ENCODE measurements at regions not wholly inside any gene's neighbourhood (a gene's known extent, or its start where the extent isn't known, plus 50 kb on each side); places are given as distances from the start of the nearest gene placed in this dataset.

DNA sequence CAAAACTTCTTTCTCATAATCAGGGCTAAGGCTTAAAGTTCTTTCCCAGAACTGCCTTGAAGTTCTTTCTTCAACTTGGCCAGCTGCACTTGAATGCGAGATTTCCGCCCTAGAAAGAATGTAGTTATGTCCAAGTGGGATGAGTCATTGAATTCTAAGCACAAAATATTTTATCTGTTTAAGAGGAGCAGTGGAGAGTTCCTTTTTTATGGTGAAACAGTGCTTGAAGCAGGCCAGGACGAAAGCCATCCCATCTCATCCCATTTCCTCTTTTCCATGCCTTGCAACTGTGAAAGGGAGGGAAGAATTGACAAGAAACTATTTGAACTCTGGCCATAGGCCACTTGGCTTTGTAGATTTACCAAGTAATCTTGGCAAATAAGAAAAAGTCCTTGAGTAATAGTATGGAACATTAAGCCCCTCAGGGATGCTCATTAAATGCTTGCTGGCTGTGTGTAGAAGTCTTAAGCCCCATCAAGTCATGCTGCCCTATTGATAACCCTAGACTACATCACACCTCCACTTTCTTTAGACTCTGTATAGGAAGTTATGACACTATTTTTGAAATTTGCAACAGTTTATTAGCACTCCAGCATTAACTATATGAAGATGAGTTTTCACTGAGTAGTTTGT lies 174.5 kb downstream of the KCTD12 start:
- Histone ChIP-seq H3K36me3 (ENCODE audit: control insufficient read depth, insufficient read depth, low read length) (no peaks in the 10 kb centered on the region), H3K27ac (ENCODE audit: low read length) (no peak overlapping the region), H3K4me3 (ENCODE audit: low read depth in 2 of 2, low read length in 2 of 2) (no peak overlapping the region), H3K4me1 (ENCODE audit: control insufficient read depth, insufficient read depth, low read length) (no peaks in the 10 kb centered on the region), H3K27me3 (ENCODE audit: control insufficient read depth, insufficient read depth, low read length) (no peaks in the 10 kb centered on the region), H3K9me3 (ENCODE audit: control insufficient read depth, insufficient read depth, low read depth, low read length) (no peaks in the 10 kb centered on the region)
- BruUV-seq (replicated peaks) = no TSS peak
- ChIA-PET CTCF (no interaction called here), POLR2A (no interaction called here)
- intact Hi-C loops (cut with micrococcal nuclease; ENCODE audit: unreplicated experiment) = no loop called here
- no peak for ATAC-seq
- no peak for DNase-seq (ENCODE audit: low read depth, low spot score)
- in situ Hi-C loops (cut with HindIII; ENCODE audit: low pct_unique_long_range_greater_than_20kb, low sequenced_read_pairs) = no loop called here
- no peak for TF ChIP-seq TCF7L2 (IDR thresholded peaks at IDR 0.05; ENCODE audit: low read depth, low read length)
- no peak for TF ChIP-seq POLR2AphosphoS5 (IDR thresholded peaks at IDR 0.05; ENCODE audit: low read depth, low read length)
- TF ChIP-seq, protein P1, sequence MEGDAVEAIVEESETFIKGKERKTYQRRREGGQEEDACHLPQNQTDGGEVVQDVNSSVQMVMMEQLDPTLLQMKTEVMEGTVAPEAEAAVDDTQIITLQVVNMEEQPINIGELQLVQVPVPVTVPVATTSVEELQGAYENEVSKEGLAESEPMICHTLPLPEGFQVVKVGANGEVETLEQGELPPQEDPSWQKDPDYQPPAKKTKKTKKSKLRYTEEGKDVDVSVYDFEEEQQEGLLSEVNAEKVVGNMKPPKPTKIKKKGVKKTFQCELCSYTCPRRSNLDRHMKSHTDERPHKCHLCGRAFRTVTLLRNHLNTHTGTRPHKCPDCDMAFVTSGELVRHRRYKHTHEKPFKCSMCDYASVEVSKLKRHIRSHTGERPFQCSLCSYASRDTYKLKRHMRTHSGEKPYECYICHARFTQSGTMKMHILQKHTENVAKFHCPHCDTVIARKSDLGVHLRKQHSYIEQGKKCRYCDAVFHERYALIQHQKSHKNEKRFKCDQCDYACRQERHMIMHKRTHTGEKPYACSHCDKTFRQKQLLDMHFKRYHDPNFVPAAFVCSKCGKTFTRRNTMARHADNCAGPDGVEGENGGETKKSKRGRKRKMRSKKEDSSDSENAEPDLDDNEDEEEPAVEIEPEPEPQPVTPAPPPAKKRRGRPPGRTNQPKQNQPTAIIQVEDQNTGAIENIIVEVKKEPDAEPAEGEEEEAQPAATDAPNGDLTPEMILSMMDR (IDR thresholded peaks at IDR 0.05) = no peak
- TF ChIP-seq SIN3A (IDR thresholded peaks at IDR 0.05; ENCODE audit: borderline replicate concordance, insufficient read depth, low read depth, low read length) = no peak
- TF ChIP-seq, protein P2, sequence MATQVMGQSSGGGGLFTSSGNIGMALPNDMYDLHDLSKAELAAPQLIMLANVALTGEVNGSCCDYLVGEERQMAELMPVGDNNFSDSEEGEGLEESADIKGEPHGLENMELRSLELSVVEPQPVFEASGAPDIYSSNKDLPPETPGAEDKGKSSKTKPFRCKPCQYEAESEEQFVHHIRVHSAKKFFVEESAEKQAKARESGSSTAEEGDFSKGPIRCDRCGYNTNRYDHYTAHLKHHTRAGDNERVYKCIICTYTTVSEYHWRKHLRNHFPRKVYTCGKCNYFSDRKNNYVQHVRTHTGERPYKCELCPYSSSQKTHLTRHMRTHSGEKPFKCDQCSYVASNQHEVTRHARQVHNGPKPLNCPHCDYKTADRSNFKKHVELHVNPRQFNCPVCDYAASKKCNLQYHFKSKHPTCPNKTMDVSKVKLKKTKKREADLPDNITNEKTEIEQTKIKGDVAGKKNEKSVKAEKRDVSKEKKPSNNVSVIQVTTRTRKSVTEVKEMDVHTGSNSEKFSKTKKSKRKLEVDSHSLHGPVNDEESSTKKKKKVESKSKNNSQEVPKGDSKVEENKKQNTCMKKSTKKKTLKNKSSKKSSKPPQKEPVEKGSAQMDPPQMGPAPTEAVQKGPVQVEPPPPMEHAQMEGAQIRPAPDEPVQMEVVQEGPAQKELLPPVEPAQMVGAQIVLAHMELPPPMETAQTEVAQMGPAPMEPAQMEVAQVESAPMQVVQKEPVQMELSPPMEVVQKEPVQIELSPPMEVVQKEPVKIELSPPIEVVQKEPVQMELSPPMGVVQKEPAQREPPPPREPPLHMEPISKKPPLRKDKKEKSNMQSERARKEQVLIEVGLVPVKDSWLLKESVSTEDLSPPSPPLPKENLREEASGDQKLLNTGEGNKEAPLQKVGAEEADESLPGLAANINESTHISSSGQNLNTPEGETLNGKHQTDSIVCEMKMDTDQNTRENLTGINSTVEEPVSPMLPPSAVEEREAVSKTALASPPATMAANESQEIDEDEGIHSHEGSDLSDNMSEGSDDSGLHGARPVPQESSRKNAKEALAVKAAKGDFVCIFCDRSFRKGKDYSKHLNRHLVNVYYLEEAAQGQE (IDR thresholded peaks at IDR 0.05; ENCODE audit: insufficient read depth in 1 of 2, low read depth in 2 of 2, low read length in 1 of 2) = no peak

GRCh38 chr13:76709851-76710250 lies 176.4 kb downstream of the KCTD12 start:
- Histone ChIP-seq H3K9me3 (ENCODE audit: control insufficient read depth, insufficient read depth, low read depth, low read length) (no peaks in the 10 kb centered on the region), H3K27ac (ENCODE audit: low read length) (no peak overlapping the region), H3K4me1 (ENCODE audit: control insufficient read depth, insufficient read depth, low read length) (no peaks in the 10 kb centered on the region), H3K4me3 (ENCODE audit: low read depth in 2 of 2, low read length in 2 of 2) (no peak overlapping the region), H3K36me3 (ENCODE audit: control insufficient read depth, insufficient read depth, low read length) (no peaks in the 10 kb centered on the region), H3K27me3 (ENCODE audit: control insufficient read depth, insufficient read depth, low read length) (no peaks in the 10 kb centered on the region)
- in situ Hi-C loops (cut with HindIII; ENCODE audit: low pct_unique_long_range_greater_than_20kb, low sequenced_read_pairs) (no loop called here), intact Hi-C loops (cut with micrococcal nuclease; ENCODE audit: unreplicated experiment) (no loop called here)
- no TSS peak for BruUV-seq (replicated peaks)
- TF ChIP-seq SIN3A (IDR thresholded peaks at IDR 0.05; ENCODE audit: borderline replicate concordance, insufficient read depth, low read depth, low read length) = no peak
- POLR2A ChIA-PET = no interaction called here
- ATAC-seq (no peak), DNase-seq (ENCODE audit: low read depth, low spot score) (no peak)
- CTCF ChIA-PET = no interaction called here

DNA sequence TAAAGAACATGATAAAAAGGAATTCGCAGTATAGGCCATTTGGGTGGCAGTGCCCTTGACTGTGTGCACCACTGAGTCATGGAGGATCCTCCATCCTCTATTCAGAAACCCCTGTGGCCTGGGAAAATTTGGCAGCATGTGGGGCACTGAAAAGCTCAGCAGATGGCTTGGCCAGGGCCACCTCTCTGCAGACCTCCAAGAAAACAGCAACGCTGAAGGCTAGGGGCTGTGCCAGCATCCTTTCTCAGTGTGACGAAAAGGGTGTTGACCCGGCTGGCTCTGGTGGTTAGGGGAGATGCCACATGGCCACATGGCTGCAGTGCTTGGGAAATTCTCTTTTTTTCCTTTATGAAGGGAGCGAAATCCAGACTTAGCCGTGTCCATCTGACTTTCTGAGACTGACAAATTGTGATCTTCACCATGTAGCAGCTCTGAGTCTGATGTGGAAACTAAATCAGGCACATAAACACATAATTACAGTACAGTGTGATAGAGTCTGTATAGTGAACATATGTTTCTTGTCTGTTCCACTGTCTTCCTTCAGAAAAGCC lies 178.0 kb downstream of the KCTD12 start:
- no peaks in the 10 kb centered on the region for H3K36me3 ChIP-seq (ENCODE audit: control insufficient read depth, insufficient read depth, low read length)
- TF ChIP-seq POLR2AphosphoS5 (IDR thresholded peaks at IDR 0.05; ENCODE audit: low read depth, low read length) (no peak), TCF7L2 (IDR thresholded peaks at IDR 0.05; ENCODE audit: low read depth, low read length) (no peak), SIN3A (IDR thresholded peaks at IDR 0.05; ENCODE audit: borderline replicate concordance, insufficient read depth, low read depth, low read length) (no peak)
- TF ChIP-seq, protein P1 (IDR thresholded peaks at IDR 0.05) = no peak
- TF ChIP-seq, protein P2 (IDR thresholded peaks at IDR 0.05; ENCODE audit: insufficient read depth in 1 of 2, low read depth in 2 of 2, low read length in 1 of 2) = no peak
- H3K27ac ChIP-seq (ENCODE audit: low read length) = no peak overlapping the region
- ChIA-PET CTCF (no interaction called here), POLR2A (no interaction called here)
- H3K4me1 ChIP-seq (ENCODE audit: control insufficient read depth, insufficient read depth, low read length) = no peaks in the 10 kb centered on the region
- in situ Hi-C loops (cut with HindIII; ENCODE audit: low pct_unique_long_range_greater_than_20kb, low sequenced_read_pairs) = no loop called here
- H3K4me3 ChIP-seq (ENCODE audit: low read depth in 2 of 2, low read length in 2 of 2) = no peak overlapping the region
- no peak for ATAC-seq
- H3K27me3 ChIP-seq (ENCODE audit: control insufficient read depth, insufficient read depth, low read length) = no peaks in the 10 kb centered on the region
- no peak for DNase-seq (ENCODE audit: low read depth, low spot score)
- no peaks in the 10 kb centered on the region for H3K9me3 ChIP-seq (ENCODE audit: control insufficient read depth, insufficient read depth, low read depth, low read length)
- intact Hi-C loops (cut with micrococcal nuclease; ENCODE audit: unreplicated experiment) = no loop called here
- BruUV-seq (replicated peaks) = no TSS peak

Measured in Panc1 (cell line).